ENCODE measurements at regions not wholly inside any gene's neighbourhood (a gene's known extent, or its start where the extent isn't known, plus 50 kb on each side); places are given as distances from the start of the nearest gene placed in this dataset.
"Not testable (repeated sequence)": the region's sequence is repeated elsewhere in the genome, so short reads cannot be mapped to it uniquely, and the experiment has no call there.

- H3K4me3 ChIP-seq (ENCODE audit: low read length), result no peak overlapping the region
- TF ChIP-seq CTCF (conservative IDR thresholded peaks at IDR 0.05; ENCODE audit: low read length), result no peak
- DNase-seq (ENCODE audit: low read depth), result no peak
Observed at GRCh38 chr6:121695329-121695728, 259.9 kb downstream of the GJA1 start.

GRCh38 chr6:121697921-121698320 lies 262.5 kb downstream of the GJA1 start:
- DNase-seq (ENCODE audit: low read depth), result no peak
- H3K4me3 ChIP-seq (ENCODE audit: low read length), result no peak overlapping the region
- TF ChIP-seq CTCF (conservative IDR thresholded peaks at IDR 0.05; ENCODE audit: low read length), result no peak

GRCh38 chr6:121698617-121699016 lies 263.2 kb downstream of the GJA1 start:
- DNase-seq (ENCODE audit: low read depth), result no peak
- no peak overlapping the region for H3K4me3 ChIP-seq (ENCODE audit: low read length)
- no peak for TF ChIP-seq CTCF (conservative IDR thresholded peaks at IDR 0.05; ENCODE audit: low read length)

- not testable (repeated sequence) for H3K4me3 ChIP-seq (ENCODE audit: low read length); DNase-seq (ENCODE audit: low read depth)
Observed at GRCh38 chr6:121703129-121703528, 267.7 kb downstream of the GJA1 start.

GRCh38 chr6:121711472-121711871 lies 276.0 kb downstream of the GJA1 start:
- TF ChIP-seq CTCF (conservative IDR thresholded peaks at IDR 0.05; ENCODE audit: low read length), result no peak
- no peak overlapping the region for H3K4me3 ChIP-seq (ENCODE audit: low read length)
- DNase-seq (ENCODE audit: low read depth), result no peak

- TF ChIP-seq CTCF (conservative IDR thresholded peaks at IDR 0.05; ENCODE audit: low read length), result no peak
- no peak for DNase-seq (ENCODE audit: low read depth)
- no peak overlapping the region for H3K4me3 ChIP-seq (ENCODE audit: low read length)
Observed at GRCh38 chr6:121717686-121718085, 282.2 kb downstream of the GJA1 start.

GRCh38 chr6:121720867-121721266 lies 285.4 kb downstream of the GJA1 start:
- not testable (repeated sequence) for DNase-seq (ENCODE audit: low read depth); H3K4me3 ChIP-seq (ENCODE audit: low read length)

GRCh38 chr6:121723623-121724022 lies 288.2 kb downstream of the GJA1 start:
- no peak for DNase-seq (ENCODE audit: low read depth)
- no peak overlapping the region for H3K4me3 ChIP-seq (ENCODE audit: low read length)
- no peak for TF ChIP-seq CTCF (conservative IDR thresholded peaks at IDR 0.05; ENCODE audit: low read length)
